GM18517 (cell line): ENCODE measurements at regions not wholly inside any gene's neighbourhood (a gene's known extent, or its start where the extent isn't known, plus 50 kb on each side); places are given as distances from the start of the nearest gene placed in this dataset.

Source experiments
- ATAC-seq: cut with Tn5 transposase; IDR thresholded peaks from one replicate; pipeline ENCODE4 v1.9.1; 2021; ENCODE audit warnings: mild to moderate bottlenecking, moderate library complexity; ENCODE audit not compliant: unreplicated experiment

- ATAC-seq = no peak
Measured at GRCh38 chr5:105977163-105977562, 1693.6 kb downstream of the EFNA5 start.

GRCh38 chr5:105970919-105971318, 1699.8 kb downstream of the EFNA5 start:
- ATAC-seq = no peak

- ATAC-seq = no peak
Measured at GRCh38 chr5:105968981-105969380, 1701.8 kb downstream of the EFNA5 start.

DNA sequence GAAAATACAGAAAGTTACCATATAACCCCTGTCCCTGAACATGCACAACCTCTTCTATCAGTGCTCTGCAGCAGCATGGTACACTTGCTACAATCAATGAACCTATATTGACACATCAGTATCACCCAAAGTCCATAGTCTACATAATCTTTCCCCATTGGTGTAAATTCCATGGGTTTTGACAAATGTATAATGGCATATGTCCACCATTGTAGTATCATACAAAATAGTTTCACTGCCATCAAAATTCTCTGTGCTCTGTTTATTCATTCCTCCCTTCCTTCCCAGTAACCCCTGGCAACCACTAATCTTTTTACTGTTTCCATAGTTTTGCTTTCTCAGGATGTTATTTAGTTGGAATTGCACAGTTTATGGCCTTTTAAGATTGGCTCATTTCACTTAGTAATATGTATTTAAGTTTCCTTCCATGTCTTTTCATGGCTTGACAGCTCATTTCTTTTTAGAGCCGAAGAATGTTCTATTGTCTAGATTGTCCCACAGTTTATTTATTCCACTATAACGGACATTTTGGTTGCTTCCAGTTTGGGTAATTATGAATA, 1707.0 kb downstream of the EFNA5 start:
- no peak for ATAC-seq

GRCh38 chr5:105961572-105961971, 1709.2 kb downstream of the EFNA5 start:
- no peak for ATAC-seq

- ATAC-seq = no peak
Measured at GRCh38 chr5:105956456-105957196, 1714.1 kb downstream of the EFNA5 start.

DNA sequence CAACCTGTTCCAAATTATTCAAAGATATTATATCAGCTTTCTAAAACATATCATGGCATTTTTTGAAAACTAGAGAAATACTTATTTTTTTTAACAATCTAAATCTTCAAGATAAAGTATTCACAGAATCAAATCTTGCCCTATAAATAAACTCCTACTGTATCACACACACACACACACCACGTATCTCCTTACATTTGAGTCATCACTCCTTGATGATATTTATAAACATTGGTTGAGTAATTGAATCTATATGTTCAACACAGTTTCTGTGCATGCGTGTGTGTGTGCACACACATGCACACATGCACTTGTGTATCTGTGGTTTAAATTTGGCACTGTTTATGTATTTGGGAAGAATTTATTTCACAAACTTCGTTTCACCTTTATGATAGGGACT, 1716.4 kb downstream of the EFNA5 start:
- no peak for ATAC-seq

DNA sequence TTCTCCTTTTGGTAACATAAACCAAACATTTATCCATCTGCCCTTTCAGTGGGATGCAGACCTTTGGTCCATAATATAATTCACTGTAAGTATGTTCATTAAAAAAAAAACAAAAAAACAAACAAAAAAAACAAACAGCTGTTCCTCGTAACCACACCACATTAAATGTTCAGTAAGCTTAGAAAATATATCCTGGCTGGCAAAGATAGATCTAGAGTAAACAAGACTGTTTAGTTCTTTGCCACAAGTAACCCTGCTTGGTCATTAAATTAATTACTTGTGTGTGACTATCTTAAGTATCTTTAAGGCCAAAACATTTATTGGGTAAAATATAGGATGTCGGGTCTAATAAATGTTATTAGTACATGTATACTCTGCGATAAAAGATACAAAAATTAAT, 1717.1 kb downstream of the EFNA5 start:
- no peak for ATAC-seq

DNA sequence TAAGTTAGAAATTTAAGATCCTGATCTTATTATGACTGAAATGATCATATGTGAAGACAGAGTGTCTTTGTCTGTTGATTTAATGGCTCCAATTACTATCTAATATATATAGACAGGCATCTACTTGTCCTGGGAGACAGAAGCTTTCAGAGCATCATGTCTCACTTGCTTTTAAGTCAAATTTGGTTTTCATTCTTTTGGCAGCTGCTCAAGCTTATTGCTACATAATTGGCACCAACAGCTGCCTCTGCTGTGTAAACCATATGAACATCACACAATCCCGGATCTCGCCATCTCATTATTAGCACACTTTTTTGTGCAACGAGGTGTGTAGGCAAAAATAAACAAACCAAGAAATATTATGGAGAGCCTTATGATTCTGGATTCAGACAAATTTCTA, 1717.9 kb downstream of the EFNA5 start:
- ATAC-seq = no peak

DNA sequence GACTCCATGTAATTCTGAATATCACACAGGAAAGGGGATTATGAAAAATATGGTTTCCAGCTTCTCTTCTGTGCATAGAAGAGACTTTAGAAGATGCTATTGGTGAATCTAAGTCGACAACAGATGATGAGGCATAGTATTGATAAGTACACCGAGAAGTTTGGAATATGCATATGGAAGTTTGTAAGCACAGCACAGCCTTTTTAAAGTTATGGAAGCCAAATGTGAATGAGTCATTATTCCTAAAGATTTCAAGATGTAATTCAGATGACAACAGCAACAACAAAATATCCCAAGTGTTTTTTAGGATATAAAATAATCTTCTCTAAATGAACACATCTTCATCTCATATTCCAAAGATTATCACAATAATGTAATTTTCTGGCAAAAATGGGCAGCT, 1723.3 kb downstream of the EFNA5 start:
- ATAC-seq = no peak

- ATAC-seq = no peak
Measured at GRCh38 chr5:105945203-105945972, 1725.3 kb downstream of the EFNA5 start.

DNA sequence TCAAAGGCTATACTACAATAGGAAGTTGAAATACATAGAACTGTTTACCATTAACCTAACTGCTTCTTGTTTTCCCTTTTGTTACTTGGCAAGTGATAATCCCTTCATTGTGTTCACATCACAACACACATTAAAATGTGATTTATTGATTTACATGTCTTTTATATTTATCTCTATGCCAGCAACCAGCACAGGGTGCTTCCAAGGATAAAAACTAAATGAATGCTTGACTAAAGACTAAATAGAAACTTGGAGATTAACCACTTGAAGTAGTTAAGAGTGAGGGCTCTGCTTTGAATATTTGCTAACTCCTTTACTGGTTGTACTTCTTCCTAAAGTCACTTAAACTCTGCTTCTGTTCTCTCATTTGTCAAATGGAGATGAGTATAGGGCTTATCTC, 1730.6 kb downstream of the EFNA5 start:
- ATAC-seq = no peak

- no peak for ATAC-seq
Measured at GRCh38 chr5:105934171-105934570, 1736.6 kb downstream of the EFNA5 start.

GRCh38 chr5:105931881-105932421, 1738.8 kb downstream of the EFNA5 start:
- no peak for ATAC-seq

GRCh38 chr5:105929858-105930257, 1740.9 kb downstream of the EFNA5 start:
- no peak for ATAC-seq

DNA sequence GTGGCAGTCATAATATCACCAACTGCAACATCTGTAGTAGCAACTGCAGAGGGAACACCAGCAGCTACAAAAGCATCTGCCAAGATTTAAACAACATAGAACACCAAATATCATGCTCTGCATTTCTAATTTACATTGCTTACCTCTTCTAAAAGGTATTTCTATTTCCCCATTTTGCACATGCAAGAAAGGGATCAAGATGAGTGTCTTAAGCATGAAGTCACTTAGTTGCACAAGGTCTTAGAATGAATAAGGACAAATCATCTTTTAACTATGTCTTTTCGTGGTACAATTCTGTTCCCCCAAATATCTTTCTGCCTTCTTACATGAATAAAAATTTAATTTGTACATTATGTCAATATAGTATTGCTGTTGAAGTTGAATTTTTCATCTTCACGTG, 1746.4 kb downstream of the EFNA5 start:
- no peak for ATAC-seq

GRCh38 chr5:105922574-105922973, 1748.2 kb downstream of the EFNA5 start:
- no peak for ATAC-seq

- ATAC-seq = no peak
Measured at GRCh38 chr5:105922080-105922479, 1748.7 kb downstream of the EFNA5 start.

DNA sequence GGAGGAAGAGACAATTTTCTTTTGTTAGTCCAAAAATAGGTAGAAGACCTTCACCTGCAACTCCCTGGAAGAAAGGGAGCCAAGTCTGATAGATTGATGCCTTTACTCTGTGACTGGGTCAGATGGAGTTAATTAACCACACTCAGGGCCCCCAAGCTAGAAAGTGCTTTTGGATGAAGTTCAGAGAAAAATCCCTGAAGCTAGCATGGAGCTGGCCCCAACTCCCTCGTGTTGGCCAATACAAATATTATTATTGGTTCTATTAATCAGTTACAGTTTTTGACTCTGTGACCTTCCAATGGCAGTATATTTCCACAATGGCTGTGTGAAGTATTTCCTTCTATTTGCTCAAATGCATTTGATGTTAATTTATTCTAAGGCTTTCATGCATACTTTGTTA, 1753.5 kb downstream of the EFNA5 start:
- ATAC-seq = no peak

DNA sequence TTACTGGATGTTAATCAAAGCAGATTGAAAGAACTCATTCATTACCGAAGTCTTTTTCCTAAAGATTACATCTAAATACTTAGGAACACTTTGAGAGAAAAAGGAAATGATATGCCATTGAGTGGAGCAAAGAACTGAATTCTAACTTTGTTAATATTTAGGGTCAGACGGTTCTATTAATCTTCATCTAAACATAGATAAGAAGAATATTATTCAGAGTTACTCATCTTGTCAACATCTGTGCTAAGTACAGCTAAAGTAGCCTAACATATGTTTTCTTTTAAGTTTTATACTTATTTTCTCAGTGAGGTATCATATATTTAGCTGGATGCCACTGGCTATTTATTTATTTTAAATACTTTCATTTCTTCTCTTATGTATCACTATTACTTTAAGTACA, 1763.7 kb downstream of the EFNA5 start:
- no peak for ATAC-seq

- no peak for ATAC-seq
Measured at GRCh38 chr5:105905392-105905791, 1765.3 kb downstream of the EFNA5 start.

- ATAC-seq = no peak
Measured at GRCh38 chr5:105903069-105903468, 1767.7 kb downstream of the EFNA5 start.
